GM12873 (cell line): ENCODE measurements at regions not wholly inside any gene's neighbourhood (a gene's known extent, or its start where the extent isn't known, plus 50 kb on each side); places are given as distances from the start of the nearest gene placed in this dataset.

Source experiments
- TF ChIP-seq, protein P1 (sequence below): IDR thresholded peaks from 2 replicates; pipeline ENCODE4 v1.5.1; 2012; ENCODE audit warnings: low read depth, mild to moderate bottlenecking, moderate library complexity, low read length, control low read depth; ENCODE audit not compliant: insufficient read depth; ENCODE audit errors: missing control alignments

DNA sequence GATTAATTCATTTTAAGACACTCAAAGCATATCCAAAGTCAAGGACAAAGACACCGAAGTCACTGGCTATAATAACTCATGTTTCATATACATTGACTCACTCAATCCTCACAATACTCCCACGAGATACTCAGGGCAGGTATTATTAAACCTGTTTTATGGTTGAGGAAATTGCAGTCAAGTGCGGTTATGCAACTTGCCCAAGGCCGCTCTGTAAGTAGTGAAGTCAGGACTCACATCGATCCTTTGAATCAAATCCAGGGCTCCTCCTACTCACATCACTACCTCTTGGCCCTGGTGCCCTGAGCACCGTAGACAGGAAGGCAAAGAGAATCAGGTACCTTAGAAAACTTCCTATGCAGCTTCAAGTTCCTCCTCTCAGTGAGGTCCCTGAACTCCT, 87.8 kb upstream of the APC start:
- TF ChIP-seq, protein P1, sequence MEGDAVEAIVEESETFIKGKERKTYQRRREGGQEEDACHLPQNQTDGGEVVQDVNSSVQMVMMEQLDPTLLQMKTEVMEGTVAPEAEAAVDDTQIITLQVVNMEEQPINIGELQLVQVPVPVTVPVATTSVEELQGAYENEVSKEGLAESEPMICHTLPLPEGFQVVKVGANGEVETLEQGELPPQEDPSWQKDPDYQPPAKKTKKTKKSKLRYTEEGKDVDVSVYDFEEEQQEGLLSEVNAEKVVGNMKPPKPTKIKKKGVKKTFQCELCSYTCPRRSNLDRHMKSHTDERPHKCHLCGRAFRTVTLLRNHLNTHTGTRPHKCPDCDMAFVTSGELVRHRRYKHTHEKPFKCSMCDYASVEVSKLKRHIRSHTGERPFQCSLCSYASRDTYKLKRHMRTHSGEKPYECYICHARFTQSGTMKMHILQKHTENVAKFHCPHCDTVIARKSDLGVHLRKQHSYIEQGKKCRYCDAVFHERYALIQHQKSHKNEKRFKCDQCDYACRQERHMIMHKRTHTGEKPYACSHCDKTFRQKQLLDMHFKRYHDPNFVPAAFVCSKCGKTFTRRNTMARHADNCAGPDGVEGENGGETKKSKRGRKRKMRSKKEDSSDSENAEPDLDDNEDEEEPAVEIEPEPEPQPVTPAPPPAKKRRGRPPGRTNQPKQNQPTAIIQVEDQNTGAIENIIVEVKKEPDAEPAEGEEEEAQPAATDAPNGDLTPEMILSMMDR = no peak

DNA sequence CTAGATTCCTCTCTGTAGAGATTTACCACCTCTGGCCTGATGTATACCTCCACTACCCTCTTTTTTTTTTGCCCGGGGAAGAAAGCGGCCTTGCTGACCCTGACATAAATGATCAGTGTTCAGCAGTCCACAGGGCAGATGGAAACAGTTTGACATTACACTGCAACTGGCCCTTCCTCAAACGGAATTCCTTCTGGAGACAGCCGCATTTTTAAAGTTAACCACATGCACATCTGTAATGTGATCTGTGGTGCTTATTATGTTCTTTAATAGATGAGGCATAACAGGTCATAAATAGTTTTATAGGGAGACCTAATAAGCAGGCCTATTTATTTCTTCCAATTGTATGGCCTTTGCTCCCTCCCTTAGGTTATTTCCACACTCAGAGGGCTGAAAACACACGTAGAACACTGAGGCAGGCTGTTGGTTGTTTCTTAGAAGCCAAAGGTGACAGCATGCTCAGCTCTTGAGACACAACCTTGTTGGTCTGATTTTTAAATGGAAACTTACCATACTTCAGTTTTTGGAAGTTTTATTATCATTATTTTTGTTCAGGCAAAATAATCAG, 84.0 kb upstream of the APC start:
- TF ChIP-seq, protein P1 = no peak

DNA sequence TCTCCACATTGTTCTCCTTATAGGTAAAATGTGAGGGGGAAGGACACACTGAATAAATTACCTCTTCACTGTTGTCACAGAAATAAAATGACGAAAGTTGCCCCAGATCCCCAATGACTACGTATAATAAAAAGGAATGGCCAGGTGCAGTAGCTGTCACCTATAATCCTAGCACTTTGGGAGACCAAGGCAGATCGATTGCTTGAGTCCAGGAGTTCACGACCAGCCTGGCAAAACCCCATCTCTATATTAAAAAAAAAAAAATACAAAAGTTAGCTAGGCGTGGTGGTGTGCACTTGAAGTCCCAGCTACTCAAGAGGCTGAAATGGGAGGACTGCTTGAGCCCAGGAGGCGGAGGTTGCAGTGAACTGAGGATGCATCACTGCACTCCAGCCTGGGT, 82.2 kb upstream of the APC start:
- TF ChIP-seq, protein P1 = no peak

DNA sequence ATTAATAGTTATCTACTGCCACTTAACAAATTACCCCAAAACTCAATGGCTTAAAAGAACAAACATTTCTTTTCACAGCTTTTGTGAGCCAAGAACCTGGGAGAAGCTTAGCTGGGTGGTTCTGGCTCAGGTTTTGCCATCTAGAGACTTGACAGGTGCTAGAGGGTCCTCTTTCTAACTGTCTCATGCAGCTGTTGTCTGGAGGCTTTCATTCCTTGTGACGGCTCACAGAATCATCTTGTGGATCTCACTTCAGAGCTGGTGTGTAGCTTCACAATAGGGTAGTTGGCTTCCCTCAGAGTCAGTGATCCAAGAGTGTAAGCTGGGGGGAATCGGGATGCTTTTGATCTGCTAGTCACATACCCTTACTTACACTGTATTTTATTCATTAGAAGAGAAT, 81.2 kb upstream of the APC start:
- TF ChIP-seq, protein P1 = no peak

DNA sequence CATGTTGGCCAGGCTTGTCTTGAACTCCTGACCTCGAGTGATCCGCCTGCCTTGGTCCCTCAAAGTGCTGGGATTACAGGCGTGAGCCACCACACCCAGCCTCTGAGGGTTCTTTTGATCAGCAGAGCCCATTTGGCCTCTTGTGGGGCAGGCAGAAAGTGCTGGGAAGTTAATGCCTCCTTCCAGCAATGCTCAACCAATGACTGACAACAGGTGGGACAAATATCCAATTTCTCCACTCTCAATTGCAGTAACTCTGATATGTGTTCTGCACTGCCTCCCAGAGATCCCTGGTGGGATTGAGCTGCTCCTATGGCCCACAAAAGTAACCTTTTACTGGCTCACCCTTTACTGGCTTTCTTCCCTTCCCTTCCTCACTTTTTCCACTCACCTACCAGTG, 79.9 kb upstream of the APC start:
- TF ChIP-seq, protein P1 = no peak

- TF ChIP-seq, protein P1 = no peak
Measured at GRCh38 chr5:112660359-112660758, 77.3 kb upstream of the APC start.

GRCh38 chr5:112663146-112663545, 74.5 kb upstream of the APC start:
- TF ChIP-seq, protein P1 = no peak
